ENCODE measurements at regions not wholly inside any gene's neighbourhood (a gene's known extent, or its start where the extent isn't known, plus 50 kb on each side); places are given as distances from the start of the nearest gene placed in this dataset.

DNA sequence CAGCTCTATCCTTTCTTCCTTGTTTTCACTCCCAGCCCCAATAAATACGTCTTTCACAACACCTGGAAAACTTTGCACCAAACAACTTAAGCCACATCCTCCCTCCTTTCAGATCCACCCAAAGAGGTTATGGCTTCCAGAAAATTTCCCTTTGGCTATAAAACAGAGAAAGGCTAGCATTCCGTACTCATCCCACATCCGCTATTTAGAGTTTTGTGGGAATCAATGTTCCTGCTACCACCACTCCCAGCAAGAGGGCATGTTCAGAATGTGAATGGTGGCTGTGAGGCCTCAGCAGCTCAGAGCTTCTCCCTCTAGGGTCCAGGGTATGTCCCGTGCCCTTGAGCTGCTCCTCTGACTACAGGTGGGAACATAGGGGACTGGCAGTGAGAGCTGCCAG is 214.6 kb downstream of the NCK2 start:
- Histone ChIP-seq H3K27ac (no peak overlapping the region), H3K36me3 (no peaks in the 10 kb centered on the region), H3K4me3 (no peak overlapping the region), H3K27me3 (no peaks in the 10 kb centered on the region), H3K4me1 (no peaks in the 10 kb centered on the region), H3K9me3 (no peaks in the 10 kb centered on the region)
- WGBS, 2 donors (ENCODE audit: low coverage in 1 of 2), result 90% methylated on average over 2 of the region's 4 CpGs; no CpG with 5 or more reads in 1 of the 2 donors
- TF ChIP-seq EP300 (IDR thresholded peaks at IDR 0.05) (no peak), POLR2AphosphoS5 (IDR thresholded peaks at IDR 0.05) (no peak), CTCF (IDR thresholded peaks at IDR 0.05) (no peak), POLR2A (IDR thresholded peaks at IDR 0.05) (no peak)
- ATAC-seq, result no peak

GRCh38 chr2:105954891-105955290 is 210.2 kb downstream of the NCK2 start:
- H3K4me1 ChIP-seq, result no peaks in the 10 kb centered on the region
- H3K9me3 ChIP-seq, result no peaks in the 10 kb centered on the region
- no peaks in the 10 kb centered on the region for H3K36me3 ChIP-seq
- no peak for ATAC-seq
- WGBS, 2 donors (ENCODE audit: low coverage in 1 of 2), result 40 to 86% methylated on average over 1 to 2 of the region's 3 CpGs
- TF ChIP-seq POLR2A (IDR thresholded peaks at IDR 0.05) (no peak), POLR2AphosphoS5 (IDR thresholded peaks at IDR 0.05) (no peak), CTCF (IDR thresholded peaks at IDR 0.05) (no peak), EP300 (IDR thresholded peaks at IDR 0.05) (no peak)
- H3K27ac ChIP-seq, result no peak overlapping the region
- H3K4me3 ChIP-seq, result no peak overlapping the region
- H3K27me3 ChIP-seq, result no peaks in the 10 kb centered on the region

DNA sequence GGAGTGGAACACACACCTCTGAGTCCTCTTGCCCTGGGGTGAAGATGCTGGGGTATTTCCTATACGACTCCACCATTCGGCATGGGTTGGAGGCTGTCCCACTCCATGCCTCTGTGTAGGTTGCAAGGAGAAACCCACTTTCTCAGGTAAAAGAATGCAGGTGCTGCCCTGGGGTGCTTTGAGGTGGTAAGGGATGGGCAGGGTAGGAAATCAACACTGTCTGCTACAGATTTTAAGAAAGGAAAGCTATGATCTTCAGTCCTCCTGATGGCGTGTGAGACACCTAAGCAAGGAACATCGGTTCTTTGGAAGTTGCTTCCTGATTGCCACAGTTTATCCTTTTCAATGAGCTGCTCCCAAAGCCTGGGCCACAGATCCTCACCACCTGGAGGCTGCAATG is 209.2 kb downstream of the NCK2 start:
- Histone ChIP-seq H3K27ac (no peak overlapping the region), H3K9me3 (no peaks in the 10 kb centered on the region), H3K4me3 (no peak overlapping the region), H3K36me3 (no peaks in the 10 kb centered on the region), H3K27me3 (no peaks in the 10 kb centered on the region), H3K4me1 (no peaks in the 10 kb centered on the region)
- no peak for ATAC-seq
- 93% methylated on average over 4 of the region's 4 CpGs; no CpG with 5 or more reads in 1 of the 2 donors for WGBS, 2 donors (ENCODE audit: low coverage in 1 of 2)
- TF ChIP-seq CTCF (IDR thresholded peaks at IDR 0.05) (no peak), EP300 (IDR thresholded peaks at IDR 0.05) (no peak), POLR2AphosphoS5 (IDR thresholded peaks at IDR 0.05) (no peak), POLR2A (IDR thresholded peaks at IDR 0.05) (no peak)

- 83% methylated on average over 1 of the region's 1 CpG; no CpG with 5 or more reads in 1 of the 2 donors for WGBS, 2 donors (ENCODE audit: low coverage in 1 of 2)
- H3K27ac ChIP-seq, result no peak overlapping the region
- no peaks in the 10 kb centered on the region for H3K27me3 ChIP-seq
- H3K4me3 ChIP-seq, result no peak overlapping the region
- H3K9me3 ChIP-seq, result no peaks in the 10 kb centered on the region
- ATAC-seq, result no peak
- TF ChIP-seq EP300 (IDR thresholded peaks at IDR 0.05) (no peak), CTCF (IDR thresholded peaks at IDR 0.05) (no peak), POLR2AphosphoS5 (IDR thresholded peaks at IDR 0.05) (no peak), POLR2A (IDR thresholded peaks at IDR 0.05) (no peak)
- no peaks in the 10 kb centered on the region for H3K4me1 ChIP-seq
- no peaks in the 10 kb centered on the region for H3K36me3 ChIP-seq
Measured at GRCh38 chr2:105952131-105952530, 207.4 kb downstream of the NCK2 start.

- WGBS, 2 donors (ENCODE audit: low coverage in 1 of 2), result 40 to 80% methylated on average over 1 to 2 of the region's 3 CpGs
- H3K27ac ChIP-seq, result no peak overlapping the region
- no peaks in the 10 kb centered on the region for H3K9me3 ChIP-seq
- no peak for TF ChIP-seq CTCF (IDR thresholded peaks at IDR 0.05)
- TF ChIP-seq POLR2A (IDR thresholded peaks at IDR 0.05), result no peak
- TF ChIP-seq POLR2AphosphoS5 (IDR thresholded peaks at IDR 0.05), result no peak
- TF ChIP-seq EP300 (IDR thresholded peaks at IDR 0.05), result no peak
- no peak for ATAC-seq
- no peaks in the 10 kb centered on the region for H3K27me3 ChIP-seq
- H3K4me1 ChIP-seq, result no peaks in the 10 kb centered on the region
- no peaks in the 10 kb centered on the region for H3K36me3 ChIP-seq
- no peak overlapping the region for H3K4me3 ChIP-seq
Measured at GRCh38 chr2:105951384-105951694, 206.6 kb downstream of the NCK2 start.
